ENCODE measurements at regions not wholly inside any gene's neighbourhood (a gene's known extent, or its start where the extent isn't known, plus 50 kb on each side); places are given as distances from the start of the nearest gene placed in this dataset.

GRCh38 chr4:111689214-111689613 lies 456.0 kb upstream of the FAM241A start:
- Histone ChIP-seq H3K9me3 (ENCODE audit: insufficient read depth, low read length) (no peaks in the 10 kb centered on the region), H3K36me3 (ENCODE audit: insufficient read depth, insufficient read length, low read length) (no peaks in the 10 kb centered on the region), H3K9ac (ENCODE audit: insufficient read length, low read depth) (no peak overlapping the region), H3K4me1 (ENCODE audit: insufficient read depth, insufficient read length) (no peaks in the 10 kb centered on the region), H3K27me3 (ENCODE audit: insufficient read depth, insufficient read length) (no peaks in the 10 kb centered on the region), H3K4me3 (ENCODE audit: insufficient read length, low read depth) (no peak overlapping the region)
- DNase-seq (ENCODE audit: low read depth, low spot score): no peak
- TF ChIP-seq ZNF274 (IDR thresholded peaks at IDR 0.05; ENCODE audit: low read depth, low read length) (no peak), YY1 (IDR thresholded peaks at IDR 0.05; ENCODE audit: insufficient read depth, insufficient read length) (no peak), SUZ12 (IDR thresholded peaks at IDR 0.05; ENCODE audit: extremely low read depth, insufficient read depth, insufficient read length) (no peak)

GRCh38 chr4:111689731-111690130 lies 455.5 kb upstream of the FAM241A start:
- H3K4me3 ChIP-seq (ENCODE audit: insufficient read length, low read depth): no peak overlapping the region
- H3K9ac ChIP-seq (ENCODE audit: insufficient read length, low read depth): no peak overlapping the region
- H3K4me1 ChIP-seq (ENCODE audit: insufficient read depth, insufficient read length): no peaks in the 10 kb centered on the region
- TF ChIP-seq ZNF274 (IDR thresholded peaks at IDR 0.05; ENCODE audit: low read depth, low read length): no peak
- no peak for TF ChIP-seq YY1 (IDR thresholded peaks at IDR 0.05; ENCODE audit: insufficient read depth, insufficient read length)
- TF ChIP-seq SUZ12 (IDR thresholded peaks at IDR 0.05; ENCODE audit: extremely low read depth, insufficient read depth, insufficient read length): no peak
- DNase-seq (ENCODE audit: low read depth, low spot score): no peak
- H3K9me3 ChIP-seq (ENCODE audit: insufficient read depth, low read length): no peaks in the 10 kb centered on the region
- no peaks in the 10 kb centered on the region for H3K36me3 ChIP-seq (ENCODE audit: insufficient read depth, insufficient read length, low read length)
- H3K27me3 ChIP-seq (ENCODE audit: insufficient read depth, insufficient read length): no peaks in the 10 kb centered on the region

- DNase-seq (ENCODE audit: low read depth, low spot score): no peak
Measured at GRCh38 chr4:111693758-111694157, 451.5 kb upstream of the FAM241A start.

GRCh38 chr4:111695677-111696076 lies 449.6 kb upstream of the FAM241A start:
- H3K4me1 ChIP-seq (ENCODE audit: insufficient read depth, insufficient read length): no peaks in the 10 kb centered on the region
- H3K9ac ChIP-seq (ENCODE audit: insufficient read length, low read depth): no peak overlapping the region
- no peaks in the 10 kb centered on the region for H3K36me3 ChIP-seq (ENCODE audit: insufficient read depth, insufficient read length, low read length)
- TF ChIP-seq SUZ12 (IDR thresholded peaks at IDR 0.05; ENCODE audit: extremely low read depth, insufficient read depth, insufficient read length) (no peak), ZNF274 (IDR thresholded peaks at IDR 0.05; ENCODE audit: low read depth, low read length) (no peak), YY1 (IDR thresholded peaks at IDR 0.05; ENCODE audit: insufficient read depth, insufficient read length) (no peak)
- no peaks in the 10 kb centered on the region for H3K27me3 ChIP-seq (ENCODE audit: insufficient read depth, insufficient read length)
- H3K4me3 ChIP-seq (ENCODE audit: insufficient read length, low read depth): no peak overlapping the region
- H3K9me3 ChIP-seq (ENCODE audit: insufficient read depth, low read length): no peaks in the 10 kb centered on the region
- DNase-seq (ENCODE audit: low read depth, low spot score): no peak

More at GRCh38 chr4:111693758-111694157, 451.5 kb upstream of the FAM241A start:
- H3K9ac ChIP-seq (ENCODE audit: insufficient read length, low read depth): no peak overlapping the region
- H3K36me3 ChIP-seq (ENCODE audit: insufficient read depth, insufficient read length, low read length): no peaks in the 10 kb centered on the region
- H3K4me1 ChIP-seq (ENCODE audit: insufficient read depth, insufficient read length): no peaks in the 10 kb centered on the region
- H3K27me3 ChIP-seq (ENCODE audit: insufficient read depth, insufficient read length): no peaks in the 10 kb centered on the region
- no peak overlapping the region for H3K4me3 ChIP-seq (ENCODE audit: insufficient read length, low read depth)
- TF ChIP-seq SUZ12 (IDR thresholded peaks at IDR 0.05; ENCODE audit: extremely low read depth, insufficient read depth, insufficient read length): no peak
- no peak for TF ChIP-seq ZNF274 (IDR thresholded peaks at IDR 0.05; ENCODE audit: low read depth, low read length)
- TF ChIP-seq YY1 (IDR thresholded peaks at IDR 0.05; ENCODE audit: insufficient read depth, insufficient read length): no peak
- no peaks in the 10 kb centered on the region for H3K9me3 ChIP-seq (ENCODE audit: insufficient read depth, low read length)

GRCh38 chr4:111696505-111696904 lies 448.7 kb upstream of the FAM241A start:
- DNase-seq (ENCODE audit: low read depth, low spot score): no peak
- TF ChIP-seq ZNF274 (IDR thresholded peaks at IDR 0.05; ENCODE audit: low read depth, low read length): no peak
- no peak for TF ChIP-seq SUZ12 (IDR thresholded peaks at IDR 0.05; ENCODE audit: extremely low read depth, insufficient read depth, insufficient read length)
- TF ChIP-seq YY1 (IDR thresholded peaks at IDR 0.05; ENCODE audit: insufficient read depth, insufficient read length): no peak
- H3K27me3 ChIP-seq (ENCODE audit: insufficient read depth, insufficient read length): no peaks in the 10 kb centered on the region
- no peaks in the 10 kb centered on the region for H3K9me3 ChIP-seq (ENCODE audit: insufficient read depth, low read length)
- no peaks in the 10 kb centered on the region for H3K36me3 ChIP-seq (ENCODE audit: insufficient read depth, insufficient read length, low read length)
- no peaks in the 10 kb centered on the region for H3K4me1 ChIP-seq (ENCODE audit: insufficient read depth, insufficient read length)
- H3K9ac ChIP-seq (ENCODE audit: insufficient read length, low read depth): no peak overlapping the region
- no peak overlapping the region for H3K4me3 ChIP-seq (ENCODE audit: insufficient read length, low read depth)

- H3K36me3 ChIP-seq (ENCODE audit: insufficient read depth, insufficient read length, low read length): no peaks in the 10 kb centered on the region
Measured at GRCh38 chr4:111697176-111697942, 447.9 kb upstream of the FAM241A start.

GRCh38 chr4:111698361-111698760 lies 446.9 kb upstream of the FAM241A start:
- Histone ChIP-seq H3K36me3 (ENCODE audit: insufficient read depth, insufficient read length, low read length) (no peaks in the 10 kb centered on the region), H3K4me3 (ENCODE audit: insufficient read length, low read depth) (no peak overlapping the region), H3K27me3 (ENCODE audit: insufficient read depth, insufficient read length) (no peaks in the 10 kb centered on the region), H3K9ac (ENCODE audit: insufficient read length, low read depth) (no peak overlapping the region), H3K4me1 (ENCODE audit: insufficient read depth, insufficient read length) (no peaks in the 10 kb centered on the region), H3K9me3 (ENCODE audit: insufficient read depth, low read length) (no peaks in the 10 kb centered on the region)
- no peak for TF ChIP-seq YY1 (IDR thresholded peaks at IDR 0.05; ENCODE audit: insufficient read depth, insufficient read length)
- TF ChIP-seq SUZ12 (IDR thresholded peaks at IDR 0.05; ENCODE audit: extremely low read depth, insufficient read depth, insufficient read length): no peak
- no peak for TF ChIP-seq ZNF274 (IDR thresholded peaks at IDR 0.05; ENCODE audit: low read depth, low read length)
- no peak for DNase-seq (ENCODE audit: low read depth, low spot score)

More at GRCh38 chr4:111697176-111697942, 447.9 kb upstream of the FAM241A start:
- Histone ChIP-seq H3K4me1 (ENCODE audit: insufficient read depth, insufficient read length) (no peaks in the 10 kb centered on the region), H3K9ac (ENCODE audit: insufficient read length, low read depth) (no peak overlapping the region), H3K27me3 (ENCODE audit: insufficient read depth, insufficient read length) (no peaks in the 10 kb centered on the region), H3K4me3 (ENCODE audit: insufficient read length, low read depth) (no peak overlapping the region), H3K9me3 (ENCODE audit: insufficient read depth, low read length) (no peaks in the 10 kb centered on the region)
- DNase-seq (ENCODE audit: low read depth, low spot score): no peak
- TF ChIP-seq SUZ12 (IDR thresholded peaks at IDR 0.05; ENCODE audit: extremely low read depth, insufficient read depth, insufficient read length) (no peak), ZNF274 (IDR thresholded peaks at IDR 0.05; ENCODE audit: low read depth, low read length) (no peak)

All from NT2/D1 (cell line).